HuH-7.5 (cell line): ENCODE measurements at regions not wholly inside any gene's neighbourhood (a gene's known extent, or its start where the extent isn't known, plus 50 kb on each side); places are given as distances from the start of the nearest gene placed in this dataset.
"Not testable (repeated sequence)": the region's sequence is repeated elsewhere in the genome, so short reads cannot be mapped to it uniquely, and the experiment has no call there.

ENCODE experiments used
- DNase-seq: peaks from one replicate; pipeline ENCODE4 v3.0.0; 2011; ENCODE audit warnings: low spot score

DNA sequence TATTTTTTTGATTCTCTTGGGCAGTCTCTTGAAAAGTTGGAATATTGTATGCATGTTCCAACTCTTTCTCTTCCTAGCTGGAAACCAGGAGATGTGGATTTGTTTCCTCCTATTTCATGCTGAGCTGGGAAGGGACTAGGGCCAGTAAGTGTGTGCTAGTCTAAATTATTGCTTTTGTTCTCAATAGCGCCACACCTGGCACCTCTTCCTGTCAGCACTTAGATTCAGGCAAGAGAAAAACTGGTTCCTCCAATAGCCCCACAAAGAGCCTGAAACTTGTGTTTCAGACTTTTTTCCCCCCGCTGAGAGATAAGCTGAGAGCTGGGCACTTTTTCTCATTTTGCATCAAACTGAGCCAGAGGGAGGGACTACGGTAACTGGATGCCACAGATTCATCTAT, 353.4 kb downstream of the OLFM4 start:
- no peak for DNase-seq

DNA sequence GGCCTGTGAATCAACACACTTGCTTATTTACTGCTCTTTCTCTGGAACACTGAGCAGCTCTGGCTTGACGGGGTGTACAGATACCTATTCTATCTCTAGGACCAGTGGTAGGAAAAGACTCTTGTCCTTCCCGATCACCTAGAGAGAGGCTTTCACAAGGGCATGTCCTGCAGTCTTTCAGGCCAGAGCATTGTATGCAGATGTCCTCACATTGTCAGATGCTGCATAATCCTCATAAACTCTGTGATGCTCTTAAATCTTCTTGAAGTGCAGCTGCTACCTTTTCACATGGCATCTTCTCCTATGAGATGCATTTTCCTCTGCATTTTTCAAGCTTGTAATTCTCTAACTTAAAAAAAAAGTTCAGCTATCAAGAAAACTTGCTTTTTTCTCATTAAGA, 369.4 kb downstream of the OLFM4 start:
- no peak for DNase-seq

DNA sequence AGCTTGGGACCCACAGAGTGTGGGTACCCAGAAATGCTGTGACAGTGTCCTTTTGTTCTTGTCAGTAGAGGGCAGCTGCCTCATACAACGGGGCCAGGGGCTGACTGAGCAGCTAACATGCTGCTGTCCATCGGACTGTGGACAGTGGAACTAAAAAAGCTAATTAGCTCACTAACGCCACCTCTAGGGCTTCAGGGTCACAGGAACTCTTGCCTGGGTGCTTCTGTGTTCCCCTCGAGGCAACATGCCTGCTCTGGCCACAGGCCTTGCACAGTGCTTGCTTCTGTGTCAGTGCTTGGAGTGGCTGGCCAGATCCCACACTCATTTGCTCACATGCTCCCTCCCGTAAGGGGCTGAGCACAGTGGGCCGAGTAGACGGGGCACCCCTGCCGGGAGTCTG, 377.0 kb downstream of the OLFM4 start:
- no peak for DNase-seq

DNA sequence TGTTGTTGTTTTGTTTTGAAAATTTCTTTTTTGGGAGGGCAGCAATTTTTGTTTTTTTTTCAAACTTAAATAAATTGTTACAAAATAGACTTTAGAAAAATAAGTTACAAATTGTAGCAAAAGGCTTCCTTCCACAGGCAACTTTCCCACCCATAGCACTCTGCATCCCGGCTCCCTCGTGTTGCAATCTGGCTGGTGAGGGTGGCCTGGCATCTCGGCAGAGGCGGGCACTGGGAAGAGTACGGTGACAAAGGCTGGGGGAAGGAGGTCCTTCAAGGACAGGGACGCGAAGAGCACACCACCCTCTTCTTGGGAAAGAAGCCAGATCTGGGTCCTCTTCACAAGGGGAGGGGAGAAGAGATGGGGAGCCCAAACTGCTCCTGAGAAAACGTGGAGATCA, 379.7 kb downstream of the OLFM4 start:
- DNase-seq = no peak

DNA sequence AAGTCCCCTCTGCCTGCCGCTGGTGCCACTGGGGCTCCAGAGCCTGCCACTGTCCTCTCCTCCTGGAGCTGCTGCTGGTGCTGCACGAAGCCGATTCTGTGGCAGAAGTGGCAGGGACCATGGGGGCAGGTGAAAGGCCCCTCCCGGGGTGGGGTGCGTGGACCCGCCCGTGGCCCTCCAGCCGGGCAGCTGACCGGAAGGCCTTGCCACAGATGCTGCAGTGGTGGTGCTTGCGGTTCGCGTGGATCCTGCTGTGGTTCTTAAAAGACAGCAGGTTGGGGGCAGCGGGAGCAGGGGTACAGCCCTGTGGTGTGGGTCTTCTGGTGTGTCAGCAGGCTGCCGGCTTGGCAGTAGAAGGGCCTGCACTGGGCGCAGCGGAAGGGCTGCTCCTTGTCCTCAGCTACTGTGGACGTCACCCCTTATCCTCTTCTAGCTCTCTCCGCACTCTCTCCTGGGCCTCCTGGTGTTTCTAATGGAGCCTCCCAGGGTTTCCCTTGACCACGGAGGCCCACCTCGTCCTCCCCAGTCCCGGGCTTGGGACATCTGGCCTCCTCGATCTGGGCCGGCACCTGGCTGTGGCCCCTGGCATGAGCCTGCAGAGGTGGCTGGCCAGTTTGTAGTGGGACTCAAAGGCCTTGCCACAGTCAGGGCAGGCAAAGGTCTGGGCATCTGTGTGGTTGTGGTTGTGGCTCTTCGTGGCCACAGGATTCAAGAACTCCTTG, 380.4 kb downstream of the OLFM4 start:
- no peak for DNase-seq

DNA sequence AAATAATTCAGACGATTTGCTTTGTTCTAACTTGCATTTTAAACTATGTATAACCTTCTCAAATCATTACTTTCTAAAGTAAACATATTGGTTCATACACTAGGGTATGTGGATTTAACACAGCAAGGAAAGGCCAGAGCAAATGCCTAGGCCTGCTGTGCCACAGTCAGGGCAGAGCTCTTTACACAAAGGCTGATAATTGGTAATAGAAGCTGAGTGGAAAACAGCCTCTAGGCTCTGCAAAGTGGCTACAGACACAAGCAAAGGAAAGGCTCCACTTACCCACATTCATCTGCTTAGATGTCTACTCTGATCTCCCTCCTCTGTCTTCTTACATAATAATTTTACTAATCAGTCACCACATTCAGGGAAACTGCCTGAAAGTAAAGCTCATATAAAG, 382.9 kb downstream of the OLFM4 start:
- no peak for DNase-seq

DNA sequence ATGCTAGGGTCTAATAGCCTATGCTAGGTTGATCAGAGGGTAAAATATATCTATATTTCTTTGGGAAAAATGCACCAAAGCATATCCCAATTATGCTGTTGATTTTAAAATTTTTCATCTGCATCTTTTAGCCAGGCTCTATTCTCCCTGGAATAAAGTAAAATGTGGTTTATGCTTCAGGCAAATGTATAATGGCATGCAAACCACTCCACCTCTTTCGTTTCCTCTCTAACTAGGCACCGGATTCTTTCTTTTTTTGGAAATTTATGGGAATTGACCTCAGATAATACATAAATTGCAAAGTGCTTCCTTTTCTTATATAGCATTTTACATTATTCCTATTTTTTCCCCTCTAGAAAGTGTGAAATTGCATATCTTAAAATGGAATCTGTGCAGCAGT, 386.5 kb downstream of the OLFM4 start:
- DNase-seq = no peak

DNA sequence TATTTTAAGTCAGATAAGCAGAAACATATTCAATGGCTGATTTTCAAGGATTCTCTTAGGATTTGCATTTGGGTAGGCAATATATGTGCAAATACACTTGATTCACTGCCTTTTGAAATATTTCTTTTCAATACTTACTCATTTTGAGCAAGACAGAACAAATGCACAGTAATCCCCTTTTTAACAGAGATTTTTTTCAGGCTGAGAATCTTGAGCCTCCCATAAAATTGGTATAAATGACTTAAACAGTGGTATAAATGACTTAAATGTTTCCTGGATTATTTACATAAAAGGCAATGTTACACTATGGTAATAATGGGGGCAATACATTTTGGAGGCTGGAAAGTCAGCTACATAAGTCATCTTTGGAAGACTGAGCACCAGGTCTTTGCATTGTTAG, 389.0 kb downstream of the OLFM4 start:
- no peak for DNase-seq

DNA sequence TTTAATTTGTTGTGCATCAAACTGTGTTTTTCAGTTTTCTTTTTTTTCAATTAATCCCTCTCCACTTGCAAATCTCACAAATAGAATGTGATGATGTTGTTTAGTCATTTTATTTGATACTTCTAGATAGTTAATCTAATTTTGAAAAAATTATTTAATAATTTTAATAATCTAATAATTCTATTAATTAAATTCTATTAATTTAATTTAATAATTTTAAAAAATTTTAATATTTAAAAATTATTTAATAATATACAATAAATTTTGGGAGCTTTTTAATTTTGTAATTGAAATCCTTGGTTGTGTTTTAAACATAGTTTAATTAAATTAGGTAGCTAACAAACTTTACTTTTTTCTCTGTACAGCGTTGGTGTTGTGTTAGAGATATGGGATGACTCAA, 393.8 kb downstream of the OLFM4 start:
- DNase-seq = no peak

DNA sequence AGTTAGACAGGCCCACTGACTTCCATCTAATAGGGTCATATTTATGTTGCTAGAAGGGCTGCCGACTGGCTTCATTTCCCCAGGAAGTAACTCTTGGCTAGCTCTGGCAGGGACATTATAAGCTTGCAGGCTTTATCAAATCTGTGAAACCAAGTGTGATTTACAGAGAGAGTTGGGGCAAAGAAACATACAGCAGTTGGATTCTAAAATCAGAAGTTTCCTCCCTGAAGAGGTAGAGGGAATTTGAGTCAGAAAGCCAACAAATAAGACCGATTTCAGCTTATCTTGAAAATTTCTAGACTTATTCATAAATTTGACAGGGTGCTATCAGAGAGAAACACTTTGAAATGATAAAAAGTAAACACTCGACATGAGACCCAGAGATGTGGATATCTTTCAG, 407.8 kb downstream of the OLFM4 start:
- no peak for DNase-seq

DNA sequence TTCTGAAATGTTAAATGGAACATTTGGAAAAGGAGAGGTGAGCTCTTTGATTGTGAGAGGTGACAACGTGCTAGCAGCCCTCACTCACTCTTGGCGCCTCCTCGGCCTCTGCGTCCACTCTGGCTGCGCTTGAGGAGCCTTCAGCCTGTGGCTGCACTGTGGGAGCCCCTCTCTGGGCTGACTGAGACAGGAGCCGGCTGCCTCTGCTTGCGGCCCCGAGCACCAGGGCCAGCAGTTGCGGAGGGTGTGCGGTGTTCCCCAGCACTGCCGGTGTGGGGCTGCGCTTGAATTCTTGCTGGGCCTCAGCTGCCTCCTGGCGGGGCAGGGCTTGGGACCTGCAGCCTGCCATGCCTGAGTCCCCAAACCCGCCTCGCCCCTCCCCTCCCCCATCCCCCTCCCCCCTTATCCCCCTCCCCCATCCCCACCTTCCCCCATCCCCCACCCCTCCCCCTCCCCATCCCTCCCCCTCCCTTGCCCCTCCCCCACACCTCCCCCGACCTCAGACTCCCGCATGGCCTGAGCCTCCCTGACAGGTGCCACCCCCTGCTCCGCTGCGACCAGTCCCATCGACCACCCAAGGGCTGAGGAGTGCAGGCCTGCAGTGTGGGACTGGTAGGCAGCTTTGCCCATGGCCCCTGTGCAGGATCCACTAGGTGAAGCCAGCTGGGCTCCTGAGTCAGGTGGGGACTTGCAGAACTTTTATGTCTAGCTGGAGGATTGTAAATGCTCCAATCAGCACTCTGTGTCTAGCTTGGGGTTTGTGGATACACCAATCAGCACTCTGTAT, 411.0 kb downstream of the OLFM4 start:
- no peak for DNase-seq

DNA sequence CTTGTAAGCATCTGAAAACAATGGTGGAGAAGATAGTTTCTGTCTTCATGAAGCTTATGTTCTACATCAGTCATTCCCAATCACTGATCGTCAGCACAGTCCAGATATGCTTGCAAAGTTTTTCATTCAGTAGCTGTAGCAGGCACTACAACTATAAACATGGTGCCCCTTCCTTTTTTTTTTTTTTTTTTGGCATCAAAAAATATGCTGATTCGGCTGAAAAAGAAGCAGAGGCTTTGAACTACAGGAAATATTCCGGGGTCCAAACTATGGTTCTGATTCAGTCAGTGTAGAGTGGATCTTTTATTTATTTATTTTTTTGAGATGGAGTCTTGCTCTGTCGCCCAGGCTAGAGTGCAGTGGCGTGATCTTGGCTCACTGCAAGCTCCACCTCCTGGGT, 414.4 kb downstream of the OLFM4 start:
- no peak for DNase-seq

DNA sequence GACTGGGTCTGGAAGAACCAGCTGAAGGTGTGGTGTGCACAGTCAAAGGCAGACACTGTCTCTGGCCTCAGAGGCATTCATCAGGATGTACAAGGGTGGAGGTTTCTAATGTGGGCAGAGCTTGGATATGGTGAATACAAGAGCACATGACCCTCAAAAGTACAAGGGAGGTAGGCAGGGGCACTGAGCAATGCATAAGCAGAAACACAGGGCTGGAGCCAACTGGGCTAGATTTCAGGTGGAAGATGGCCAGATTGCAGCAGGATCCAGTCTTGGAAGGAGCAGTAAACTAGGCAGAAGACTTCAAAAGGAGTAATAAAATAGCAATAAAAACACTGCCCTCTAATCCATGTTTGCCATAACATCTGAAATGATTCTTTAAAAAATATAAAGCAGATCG, 417.1 kb downstream of the OLFM4 start:
- DNase-seq = no peak

DNA sequence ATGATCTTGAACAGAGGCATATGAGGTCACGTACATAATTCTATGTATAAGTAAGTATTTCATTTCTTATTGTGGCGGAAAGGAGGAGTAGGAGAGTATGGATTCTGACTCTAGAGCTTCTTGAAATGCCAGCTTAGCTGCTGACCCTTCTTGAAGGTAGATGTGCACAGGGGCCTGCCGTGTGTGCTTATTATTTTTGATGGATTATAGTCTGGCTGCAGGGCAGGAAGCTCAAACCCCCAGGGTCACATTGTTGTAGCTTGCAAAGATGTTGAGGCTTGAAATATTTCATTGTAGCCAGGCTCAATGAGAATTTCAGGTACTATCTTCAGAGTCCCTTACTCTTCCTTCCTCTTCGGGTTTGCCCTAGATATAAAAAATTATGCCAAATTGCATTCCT, 418.8 kb downstream of the OLFM4 start:
- DNase-seq = no peak

DNA sequence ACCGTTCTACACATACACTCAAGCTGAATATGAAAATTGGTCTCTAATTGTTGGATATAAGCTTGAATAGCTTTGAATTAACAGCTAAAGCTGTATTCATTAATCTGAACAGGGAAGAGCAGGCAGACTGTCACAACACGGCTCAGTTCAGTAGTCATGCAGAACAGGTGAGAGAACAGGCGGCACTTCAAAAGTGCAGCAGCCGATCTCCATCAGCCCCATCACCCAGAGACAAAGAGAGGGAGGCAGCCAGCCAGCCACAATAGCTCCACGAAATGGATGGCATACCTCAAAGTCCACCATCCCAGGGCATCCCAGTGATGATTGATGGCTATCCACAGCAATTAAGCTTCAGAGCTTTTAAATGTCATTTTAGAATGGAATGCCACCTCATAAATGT, 419.2 kb downstream of the OLFM4 start:
- no peak for DNase-seq

DNA sequence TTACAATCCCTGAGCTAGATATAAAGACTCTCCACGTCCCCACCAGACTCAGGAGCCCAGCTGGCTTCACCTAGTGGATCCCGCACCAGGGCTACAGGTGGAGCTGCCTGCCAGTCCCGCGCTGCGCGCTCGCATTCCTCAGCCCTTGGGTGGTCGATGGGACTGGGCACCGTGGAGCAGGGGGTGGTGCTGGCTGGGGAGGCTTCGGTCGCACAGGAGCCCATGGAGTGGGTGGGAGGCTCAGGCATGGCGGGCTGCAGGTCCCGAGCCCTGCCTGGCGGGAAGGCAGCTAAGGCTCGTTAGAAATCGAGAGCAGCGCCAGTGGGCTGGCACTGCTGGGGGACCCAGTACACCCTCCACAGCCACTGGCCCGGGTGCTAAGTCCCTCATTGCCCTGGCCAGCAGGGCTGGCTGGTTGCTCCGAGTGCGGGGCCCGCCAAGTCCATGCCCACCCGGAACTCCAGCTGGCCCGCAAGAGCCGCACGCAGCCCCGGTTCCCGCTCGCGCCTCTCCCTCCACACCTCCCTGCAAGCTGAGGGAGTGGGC, 423.7 kb downstream of the OLFM4 start:
- not testable (repeated sequence) for DNase-seq

DNA sequence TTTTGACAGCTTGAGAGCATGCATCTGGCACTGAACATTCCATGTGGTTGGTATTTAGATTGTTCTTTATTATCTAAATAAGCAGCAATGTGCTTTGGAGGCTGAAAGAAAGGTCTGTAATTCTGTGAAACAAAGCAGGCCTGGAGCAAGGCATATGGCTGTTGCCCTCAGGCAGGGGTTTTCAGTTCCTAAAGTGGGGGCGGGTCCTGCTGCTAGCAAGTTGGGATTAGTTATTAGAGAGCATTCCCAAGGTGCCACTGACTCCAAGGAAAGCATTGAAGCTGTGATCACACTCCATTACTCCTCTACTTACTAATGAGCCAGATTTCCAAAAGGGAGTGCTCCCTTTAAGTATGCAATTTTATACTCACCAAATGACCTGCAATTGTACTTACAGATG, 432.2 kb downstream of the OLFM4 start:
- no peak for DNase-seq

DNA sequence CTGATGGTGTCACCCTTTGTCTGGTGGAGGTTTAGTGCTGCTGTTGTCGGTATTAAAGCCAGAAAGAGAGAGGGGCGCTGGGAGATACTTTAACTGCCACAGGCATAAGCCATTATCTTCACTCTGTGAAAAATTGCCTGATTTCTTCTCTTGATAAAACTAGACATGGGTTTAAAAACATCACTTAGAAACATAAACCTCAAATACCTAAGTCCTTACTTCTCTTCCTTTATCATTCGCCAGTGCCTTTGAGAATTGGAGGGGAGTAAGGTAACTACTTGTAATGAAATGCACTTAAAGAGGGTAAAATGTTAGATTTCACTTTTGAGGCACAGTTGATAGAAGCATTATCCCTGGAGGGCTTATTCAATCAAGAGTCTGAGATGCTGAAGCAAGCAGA, 434.5 kb downstream of the OLFM4 start:
- no peak for DNase-seq

DNA sequence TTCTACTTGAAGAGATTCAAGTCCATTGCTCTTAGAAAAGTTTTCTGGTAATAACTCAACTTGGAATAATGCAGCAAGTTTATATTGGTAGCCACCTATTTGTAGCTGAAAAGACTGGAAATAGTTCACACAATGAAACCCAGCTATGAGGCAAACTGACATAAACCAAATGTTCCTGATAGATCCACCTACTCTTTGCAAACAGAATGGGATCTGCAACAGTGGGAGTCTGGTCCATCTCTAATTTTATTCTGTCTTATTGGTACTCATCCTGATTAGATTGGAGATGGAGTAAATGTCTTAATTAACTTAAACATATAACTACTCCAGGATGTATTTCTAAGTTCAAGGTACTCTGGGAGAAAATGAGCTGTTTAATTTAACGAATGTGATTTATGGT, 438.0 kb downstream of the OLFM4 start:
- no peak for DNase-seq

DNA sequence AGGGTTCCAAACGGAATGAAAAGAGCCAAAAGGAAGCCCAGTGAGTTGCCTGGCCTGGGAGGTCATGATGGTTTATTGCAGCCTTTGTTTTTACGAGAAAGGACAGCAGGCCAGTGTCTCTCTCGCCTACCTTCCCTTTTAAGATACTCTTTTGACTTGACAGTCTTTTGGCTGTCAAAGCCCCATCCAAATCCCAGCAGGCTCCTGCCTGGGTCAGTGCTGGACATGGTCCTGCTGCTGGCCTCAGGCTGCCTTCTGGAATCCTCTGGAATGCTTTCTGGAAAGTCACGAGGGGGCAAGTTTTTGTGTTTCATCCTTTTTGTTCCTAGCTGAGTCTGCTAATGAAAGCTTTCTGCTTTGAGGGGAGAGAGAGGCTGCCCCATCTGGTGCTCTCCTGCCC, 444.8 kb downstream of the OLFM4 start:
- no peak for DNase-seq

DNA sequence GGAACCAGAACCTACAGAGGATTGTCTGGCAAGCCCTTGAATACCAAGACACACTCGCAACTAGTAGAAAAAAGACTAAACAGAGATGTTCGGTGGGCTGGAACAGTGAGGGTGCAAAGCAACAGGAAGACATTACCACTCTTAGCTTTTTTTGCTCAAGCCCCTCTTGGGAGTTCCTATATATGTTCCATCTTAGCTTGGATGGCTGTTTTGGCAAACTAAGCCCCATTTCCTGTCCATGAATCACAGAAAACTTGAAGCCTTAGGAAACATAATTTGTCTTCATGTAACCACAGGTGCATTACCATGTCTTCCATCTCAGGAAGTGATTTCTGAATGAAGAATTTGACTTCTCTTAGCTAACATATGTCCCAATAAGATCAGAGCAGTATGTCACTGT, 446.3 kb downstream of the OLFM4 start:
- no peak for DNase-seq

DNA sequence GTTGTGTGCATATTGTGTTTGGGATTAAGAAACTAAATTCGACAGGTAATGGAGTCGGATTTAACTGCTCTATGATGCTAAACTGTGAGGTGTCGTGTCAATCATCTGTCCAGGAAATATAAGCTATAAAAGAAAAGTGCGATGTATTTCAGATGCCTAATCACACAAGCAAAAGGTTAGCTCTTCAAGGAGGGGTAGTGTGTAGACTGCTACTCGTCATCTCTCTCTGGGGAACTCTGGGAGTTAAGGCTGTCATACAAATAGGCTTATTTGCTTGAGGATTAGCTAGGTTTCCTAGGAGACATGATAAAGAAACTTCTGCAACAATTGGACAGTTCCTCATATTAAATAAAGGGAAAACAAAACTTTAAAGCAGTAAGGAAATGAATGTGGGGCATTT, 462.1 kb downstream of the OLFM4 start:
- no peak for DNase-seq

DNA sequence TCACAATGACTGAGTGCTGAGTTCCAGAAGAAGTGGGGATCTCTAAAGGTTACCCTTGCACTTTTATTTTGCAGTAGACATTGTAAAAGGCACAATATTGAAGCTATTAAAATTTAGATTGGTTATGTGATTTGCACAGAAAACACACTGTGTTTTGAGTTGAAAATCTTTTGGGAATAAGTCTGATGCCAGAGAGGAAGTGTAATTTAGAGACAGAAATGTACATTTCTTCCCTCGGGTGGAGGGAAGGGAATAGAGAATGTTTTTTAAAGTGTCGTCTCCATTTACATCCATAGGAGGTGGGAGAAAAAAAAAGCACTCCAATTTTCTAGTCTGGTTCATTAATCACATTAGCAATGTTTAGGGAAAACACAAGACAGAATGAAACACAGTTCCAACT, 465.8 kb downstream of the OLFM4 start:
- DNase-seq = no peak
